ENCODE measurements at regions not wholly inside any gene's neighbourhood (a gene's known extent, or its start where the extent isn't known, plus 50 kb on each side); places are given as distances from the start of the nearest gene placed in this dataset.

- TF ChIP-seq GATA2 (IDR thresholded peaks at IDR 0.05; ENCODE audit: low read depth, low read length) (no peak), GATA3 (IDR thresholded peaks at IDR 0.05; ENCODE audit: low read depth, low read length) (no peak)
These were observed 627.6 kb upstream of the SGCD start for GRCh38 chr5:155699385-155699784.

Measured in SH-SY5Y (cell line).